ENCODE measurements at regions not wholly inside any gene's neighbourhood (a gene's known extent, or its start where the extent isn't known, plus 50 kb on each side); places are given as distances from the start of the nearest gene placed in this dataset.

DNA sequence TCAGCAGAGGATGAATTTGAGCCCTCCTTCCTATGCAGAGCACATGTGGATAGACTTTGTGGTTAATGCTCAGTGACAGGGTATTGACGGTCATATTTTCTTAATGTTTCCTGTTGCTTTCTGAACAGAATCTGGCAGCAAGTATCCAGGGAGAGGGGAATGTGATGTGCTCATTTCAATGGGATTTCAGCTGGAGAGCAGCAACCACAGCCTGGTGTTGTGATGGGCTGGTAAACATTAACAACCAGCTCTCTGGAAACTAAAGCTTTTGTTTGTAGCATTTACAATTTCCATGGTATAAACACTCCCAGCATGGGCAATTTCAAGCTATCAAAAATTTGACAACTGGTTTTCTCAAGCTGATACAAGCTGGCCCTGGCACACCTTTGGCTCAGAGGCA lies 215.9 kb downstream of the SH2D4B start:
- H2AFZ ChIP-seq (ENCODE audit: low read length) = no peak overlapping the region
- H3K9me2 ChIP-seq (replicated peaks; ENCODE audit: insufficient read depth, low read length) = no peaks in the 10 kb centered on the region
- no peak for DNase-seq
- no peaks in the 10 kb centered on the region for H3K36me3 ChIP-seq (ENCODE audit: insufficient read depth, low read length)
- no peak overlapping the region for H3K4me3 ChIP-seq (ENCODE audit: low read length)
- no peaks in the 10 kb centered on the region for H4K20me1 ChIP-seq (ENCODE audit: insufficient read depth, low read depth, low read length)
- no peaks in the 10 kb centered on the region for H3K79me2 ChIP-seq (ENCODE audit: low read length)
- H3K27ac ChIP-seq (ENCODE audit: low read length) = no peak overlapping the region
- H3K9ac ChIP-seq (ENCODE audit: low read length) = no peak overlapping the region
- no peaks in the 10 kb centered on the region for H3K9me3 ChIP-seq (ENCODE audit: low read length)
- H3K27me3 ChIP-seq (ENCODE audit: low read length) = no peaks in the 10 kb centered on the region
- no peak overlapping the region for H3K4me2 ChIP-seq (ENCODE audit: low read depth, low read length, poor library complexity, severe bottlenecking)
- no peaks in the 10 kb centered on the region for H3K4me1 ChIP-seq (ENCODE audit: low read length)

DNA sequence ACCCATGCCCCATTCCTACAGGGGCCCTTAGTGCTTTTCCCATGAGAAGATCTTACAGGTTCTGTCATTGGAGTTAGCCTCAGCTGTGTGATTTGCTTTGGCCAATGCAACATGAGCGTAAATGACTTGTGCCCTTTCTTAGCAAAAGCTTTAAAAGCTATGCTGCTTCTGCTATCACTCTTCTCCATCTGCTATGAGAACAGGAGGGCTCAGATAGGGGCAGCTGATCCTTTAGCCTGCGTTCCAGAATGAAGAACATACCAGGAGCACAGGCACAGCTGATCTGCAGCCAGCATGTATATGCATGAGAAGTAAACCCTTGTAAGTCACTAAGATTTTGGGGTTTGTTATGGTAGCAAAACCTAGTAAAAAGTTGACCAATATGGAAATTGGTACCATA lies 218.2 kb downstream of the SH2D4B start:
- Histone ChIP-seq H3K4me2 (ENCODE audit: low read depth, low read length, poor library complexity, severe bottlenecking) (no peak overlapping the region), H2AFZ (ENCODE audit: low read length) (no peak overlapping the region), H3K79me2 (ENCODE audit: low read length) (no peaks in the 10 kb centered on the region), H3K9me3 (ENCODE audit: low read length) (no peaks in the 10 kb centered on the region), H3K9ac (ENCODE audit: low read length) (no peak overlapping the region), H3K36me3 (ENCODE audit: insufficient read depth, low read length) (no peaks in the 10 kb centered on the region), H3K27me3 (ENCODE audit: low read length) (no peaks in the 10 kb centered on the region), H3K9me2 (replicated peaks; ENCODE audit: insufficient read depth, low read length) (no peaks in the 10 kb centered on the region), H3K27ac (ENCODE audit: low read length) (no peak overlapping the region), H4K20me1 (ENCODE audit: insufficient read depth, low read depth, low read length) (no peaks in the 10 kb centered on the region), H3K4me3 (ENCODE audit: low read length) (no peak overlapping the region), H3K4me1 (ENCODE audit: low read length) (peaks cover 5% of the 10 kb centered on the region)
- no peak for DNase-seq

DNA sequence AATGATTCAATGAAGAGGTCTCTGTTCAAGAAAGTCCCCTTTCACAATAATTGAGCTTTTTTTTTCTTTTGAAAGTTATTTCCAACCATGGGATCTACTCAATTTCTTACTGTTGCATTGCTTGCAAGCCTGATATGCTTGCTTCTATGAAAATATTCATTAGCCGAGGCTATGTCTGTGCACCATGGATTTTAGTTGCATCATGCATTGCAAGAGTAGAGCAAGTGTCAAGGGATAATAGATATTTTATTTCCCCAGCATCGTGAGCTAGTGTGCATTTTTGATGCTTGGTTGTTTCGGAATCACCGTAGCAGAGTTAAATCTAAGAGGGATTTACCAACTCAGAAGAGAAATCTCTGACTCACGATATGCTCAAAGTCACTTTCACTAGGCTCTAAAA lies 222.0 kb downstream of the SH2D4B start:
- Histone ChIP-seq H3K36me3 (ENCODE audit: insufficient read depth, low read length) (no peaks in the 10 kb centered on the region), H3K9me2 (replicated peaks; ENCODE audit: insufficient read depth, low read length) (no peaks in the 10 kb centered on the region), H3K4me2 (ENCODE audit: low read depth, low read length, poor library complexity, severe bottlenecking) (no peak overlapping the region), H3K27ac (ENCODE audit: low read length) (no peak overlapping the region), H3K9me3 (ENCODE audit: low read length) (no peaks in the 10 kb centered on the region), H3K27me3 (ENCODE audit: low read length) (no peaks in the 10 kb centered on the region), H2AFZ (ENCODE audit: low read length) (no peak overlapping the region), H3K79me2 (ENCODE audit: low read length) (no peaks in the 10 kb centered on the region), H4K20me1 (ENCODE audit: insufficient read depth, low read depth, low read length) (no peaks in the 10 kb centered on the region), H3K4me3 (ENCODE audit: low read length) (no peak overlapping the region), H3K4me1 (ENCODE audit: low read length) (peaks cover 9% of the 10 kb centered on the region), H3K9ac (ENCODE audit: low read length) (no peak overlapping the region)
- no peak for DNase-seq

- H4K20me1 ChIP-seq (ENCODE audit: insufficient read depth, low read depth, low read length) = no peaks in the 10 kb centered on the region
- no peaks in the 10 kb centered on the region for H3K79me2 ChIP-seq (ENCODE audit: low read length)
- no peak overlapping the region for H3K9ac ChIP-seq (ENCODE audit: low read length)
- no peak overlapping the region for H3K4me3 ChIP-seq (ENCODE audit: low read length)
- H3K27me3 ChIP-seq (ENCODE audit: low read length) = no peaks in the 10 kb centered on the region
- H3K36me3 ChIP-seq (ENCODE audit: insufficient read depth, low read length) = no peaks in the 10 kb centered on the region
- no peak overlapping the region for H2AFZ ChIP-seq (ENCODE audit: low read length)
- peaks cover 9% of the 10 kb centered on the region for H3K4me1 ChIP-seq (ENCODE audit: low read length)
- H3K9me2 ChIP-seq (replicated peaks; ENCODE audit: insufficient read depth, low read length) = no peaks in the 10 kb centered on the region
- no peaks in the 10 kb centered on the region for H3K9me3 ChIP-seq (ENCODE audit: low read length)
- DNase-seq = no peak
- H3K4me2 ChIP-seq (ENCODE audit: low read depth, low read length, poor library complexity, severe bottlenecking) = no peak overlapping the region
- H3K27ac ChIP-seq (ENCODE audit: low read length) = no peak overlapping the region
Measured at GRCh38 chr10:80760914-80761371, 223.2 kb downstream of the SH2D4B start.

DNA sequence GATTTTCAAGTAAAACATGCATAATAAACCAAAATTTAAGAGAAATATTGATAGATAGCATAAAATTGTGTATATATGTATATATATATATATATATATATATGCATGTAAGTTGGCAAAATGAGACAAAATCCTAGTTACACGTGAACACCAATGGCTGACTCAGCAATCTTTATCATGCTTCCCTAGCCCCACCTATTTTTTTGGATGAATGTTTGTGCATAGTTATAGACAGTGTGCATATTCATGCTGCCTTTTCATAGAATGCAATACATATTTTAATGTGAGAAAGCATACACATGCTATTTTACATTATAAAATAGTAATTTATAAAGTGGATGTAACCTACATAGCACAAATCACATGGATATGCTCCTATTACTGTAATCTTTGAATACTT lies 230.3 kb downstream of the SH2D4B start:
- H3K9me2 ChIP-seq (replicated peaks; ENCODE audit: insufficient read depth, low read length) = no peaks in the 10 kb centered on the region
- no peaks in the 10 kb centered on the region for H3K9me3 ChIP-seq (ENCODE audit: low read length)

DNA sequence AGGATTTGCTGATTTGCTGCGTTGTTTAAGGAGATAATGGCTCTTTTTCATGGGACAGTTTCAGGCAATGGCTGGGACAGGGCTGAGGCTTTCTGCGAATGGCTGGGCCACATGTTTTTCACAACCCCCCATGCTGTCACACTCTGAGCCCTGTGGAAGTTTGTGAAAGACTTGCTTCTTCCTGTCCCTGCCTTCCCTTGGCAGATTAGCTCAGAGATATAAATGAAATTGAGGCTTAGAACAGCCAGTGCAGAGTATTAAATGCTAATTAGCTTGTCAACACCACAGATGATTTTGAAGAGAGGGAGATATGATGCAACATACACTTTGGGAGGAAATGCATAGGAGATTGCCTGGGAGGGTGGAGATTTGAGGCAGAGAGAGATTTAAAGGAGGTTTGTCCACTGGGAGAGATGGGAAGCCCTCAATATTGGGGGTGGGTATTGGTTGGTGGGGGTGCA lies 232.0 kb downstream of the SH2D4B start:
- Histone ChIP-seq H3K4me2 (ENCODE audit: low read depth, low read length, poor library complexity, severe bottlenecking) (no peak overlapping the region), H2AFZ (ENCODE audit: low read length) (no peak overlapping the region)
- no peak for DNase-seq

More for the DNA sequence above, 230.3 kb downstream of the SH2D4B start:
- no peak overlapping the region for H3K4me3 ChIP-seq (ENCODE audit: low read length)
- no peaks in the 10 kb centered on the region for H3K36me3 ChIP-seq (ENCODE audit: insufficient read depth, low read length)
- H3K4me1 ChIP-seq (ENCODE audit: low read length) = no peaks in the 10 kb centered on the region
- no peaks in the 10 kb centered on the region for H3K27me3 ChIP-seq (ENCODE audit: low read length)
- no peak overlapping the region for H2AFZ ChIP-seq (ENCODE audit: low read length)
- H4K20me1 ChIP-seq (ENCODE audit: insufficient read depth, low read depth, low read length) = no peaks in the 10 kb centered on the region
- DNase-seq = no peak
- no peak overlapping the region for H3K9ac ChIP-seq (ENCODE audit: low read length)
- H3K4me2 ChIP-seq (ENCODE audit: low read depth, low read length, poor library complexity, severe bottlenecking) = no peak overlapping the region
- no peak overlapping the region for H3K27ac ChIP-seq (ENCODE audit: low read length)
- H3K79me2 ChIP-seq (ENCODE audit: low read length) = no peaks in the 10 kb centered on the region

DNA sequence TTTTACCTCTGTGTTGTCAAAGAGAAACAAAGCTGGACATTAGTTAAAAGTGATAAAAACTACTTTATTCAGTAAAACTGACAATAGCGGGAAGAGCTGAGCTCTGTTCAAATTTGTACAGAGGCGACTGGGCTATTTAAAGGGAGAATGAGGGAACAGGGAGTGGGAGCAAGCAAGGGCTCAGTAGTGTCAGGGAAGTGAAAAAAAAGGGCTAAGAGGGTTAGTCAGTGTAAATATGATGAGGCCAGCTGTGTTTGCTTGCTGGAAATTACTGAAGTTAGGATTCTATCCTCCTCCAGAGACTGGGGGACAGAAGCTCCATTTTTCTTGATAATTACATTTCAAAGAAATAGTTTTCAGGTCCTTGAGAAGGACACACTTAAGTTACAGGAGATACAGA lies 232.5 kb downstream of the SH2D4B start:
- H3K4me2 ChIP-seq (ENCODE audit: low read depth, low read length, poor library complexity, severe bottlenecking) = no peak overlapping the region

More for the DNA sequence above, 232.0 kb downstream of the SH2D4B start:
- no peaks in the 10 kb centered on the region for H3K4me1 ChIP-seq (ENCODE audit: low read length)
- H3K27me3 ChIP-seq (ENCODE audit: low read length) = no peaks in the 10 kb centered on the region
- H3K36me3 ChIP-seq (ENCODE audit: insufficient read depth, low read length) = no peaks in the 10 kb centered on the region
- H3K9me3 ChIP-seq (ENCODE audit: low read length) = no peaks in the 10 kb centered on the region
- H4K20me1 ChIP-seq (ENCODE audit: insufficient read depth, low read depth, low read length) = no peaks in the 10 kb centered on the region
- H3K4me3 ChIP-seq (ENCODE audit: low read length) = no peak overlapping the region
- H3K9me2 ChIP-seq (replicated peaks; ENCODE audit: insufficient read depth, low read length) = no peaks in the 10 kb centered on the region
- no peak overlapping the region for H3K27ac ChIP-seq (ENCODE audit: low read length)
- no peak overlapping the region for H3K9ac ChIP-seq (ENCODE audit: low read length)
- H3K79me2 ChIP-seq (ENCODE audit: low read length) = no peaks in the 10 kb centered on the region

DNA sequence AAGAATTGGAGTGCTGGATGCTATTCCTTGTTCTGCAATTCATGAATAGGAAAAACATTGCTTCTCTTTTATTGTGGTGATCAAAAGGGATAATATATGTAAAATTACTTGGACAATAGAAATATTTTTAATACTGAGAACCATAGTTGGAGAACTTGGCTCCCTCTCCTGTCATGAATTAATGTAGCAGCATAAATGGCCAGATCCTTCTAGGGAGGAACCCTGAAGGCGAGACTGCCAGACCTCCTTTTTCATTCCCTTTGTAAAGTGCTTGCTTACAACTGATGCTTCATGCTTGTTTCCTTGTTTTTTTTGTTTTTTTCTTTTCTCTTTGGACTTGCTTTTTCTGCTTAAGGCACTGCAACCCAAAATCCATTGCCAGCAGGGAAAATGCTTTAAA lies 233.6 kb downstream of the SH2D4B start:
- Histone ChIP-seq H2AFZ (ENCODE audit: low read length) (no peak overlapping the region), H3K9ac (ENCODE audit: low read length) (no peak overlapping the region)
- no peak for DNase-seq

More for the DNA sequence above, 232.5 kb downstream of the SH2D4B start:
- Histone ChIP-seq H3K27ac (ENCODE audit: low read length) (no peak overlapping the region), H3K9ac (ENCODE audit: low read length) (no peak overlapping the region), H3K27me3 (ENCODE audit: low read length) (no peaks in the 10 kb centered on the region), H3K9me3 (ENCODE audit: low read length) (no peaks in the 10 kb centered on the region), H3K36me3 (ENCODE audit: insufficient read depth, low read length) (no peaks in the 10 kb centered on the region), H3K79me2 (ENCODE audit: low read length) (no peaks in the 10 kb centered on the region), H3K4me1 (ENCODE audit: low read length) (no peaks in the 10 kb centered on the region), H2AFZ (ENCODE audit: low read length) (no peak overlapping the region), H4K20me1 (ENCODE audit: insufficient read depth, low read depth, low read length) (no peaks in the 10 kb centered on the region), H3K4me3 (ENCODE audit: low read length) (no peak overlapping the region), H3K9me2 (replicated peaks; ENCODE audit: insufficient read depth, low read length) (no peaks in the 10 kb centered on the region)
- DNase-seq = no peak

More for the DNA sequence above, 233.6 kb downstream of the SH2D4B start:
- Histone ChIP-seq H3K9me2 (replicated peaks; ENCODE audit: insufficient read depth, low read length) (no peaks in the 10 kb centered on the region), H3K4me1 (ENCODE audit: low read length) (no peaks in the 10 kb centered on the region), H3K4me2 (ENCODE audit: low read depth, low read length, poor library complexity, severe bottlenecking) (no peak overlapping the region), H3K27me3 (ENCODE audit: low read length) (no peaks in the 10 kb centered on the region), H4K20me1 (ENCODE audit: insufficient read depth, low read depth, low read length) (no peaks in the 10 kb centered on the region), H3K9me3 (ENCODE audit: low read length) (no peaks in the 10 kb centered on the region), H3K4me3 (ENCODE audit: low read length) (no peak overlapping the region), H3K79me2 (ENCODE audit: low read length) (no peaks in the 10 kb centered on the region), H3K36me3 (ENCODE audit: insufficient read depth, low read length) (no peaks in the 10 kb centered on the region), H3K27ac (ENCODE audit: low read length) (no peak overlapping the region)
